Myocyte (in vitro differentiated cells): ENCODE measurements at regions not wholly inside any gene's neighbourhood (a gene's known extent, or its start where the extent isn't known, plus 50 kb on each side); places are given as distances from the start of the nearest gene placed in this dataset.
"Not testable (repeated sequence)": the region's sequence is repeated elsewhere in the genome, so short reads cannot be mapped to it uniquely, and the experiment has no call there.

Experiments
- DNase-seq: peaks from one replicate; pipeline ENCODE4 v3.0.0-alpha.2; 2012; ENCODE audit warnings: low read depth

GRCh38 chr3:152658977-152659720 lies 175.8 kb upstream of the P2RY1 start:
- DNase-seq: no peak

GRCh38 chr3:152662157-152662556 lies 172.8 kb upstream of the P2RY1 start:
- DNase-seq: no peak

- DNase-seq: no peak
These were observed 170.2 kb upstream of the P2RY1 start for GRCh38 chr3:152664766-152665165.

GRCh38 chr3:152667267-152667666 lies 167.7 kb upstream of the P2RY1 start:
- no peak for DNase-seq

- DNase-seq: no peak
These were observed 165.4 kb upstream of the P2RY1 start for GRCh38 chr3:152669560-152669959.

GRCh38 chr3:152671446-152672319 lies 163.2 kb upstream of the P2RY1 start:
- DNase-seq: no peak

- no peak for DNase-seq
These were observed 162.6 kb upstream of the P2RY1 start for GRCh38 chr3:152672320-152672649.

GRCh38 chr3:152676810-152677379 lies 158.0 kb upstream of the P2RY1 start:
- DNase-seq: no peak

- DNase-seq: no peak
These were observed 157.4 kb upstream of the P2RY1 start for GRCh38 chr3:152677491-152677890.

- DNase-seq: no peak
These were observed 152.5 kb upstream of the P2RY1 start for GRCh38 chr3:152682477-152682876.

GRCh38 chr3:152683521-152683999 lies 151.4 kb upstream of the P2RY1 start:
- DNase-seq: peak; percentile 31

- no peak for DNase-seq
These were observed 150.7 kb upstream of the P2RY1 start for GRCh38 chr3:152684279-152684678.

- no peak for DNase-seq
These were observed 146.6 kb upstream of the P2RY1 start for GRCh38 chr3:152688313-152688712.

GRCh38 chr3:152692326-152692725 lies 142.6 kb upstream of the P2RY1 start:
- DNase-seq: not testable (repeated sequence)

- DNase-seq: not testable (repeated sequence)
These were observed 141.2 kb upstream of the P2RY1 start for GRCh38 chr3:152693521-152694250.

- DNase-seq: no peak
These were observed 139.1 kb upstream of the P2RY1 start for GRCh38 chr3:152695840-152696239.

- no peak for DNase-seq
These were observed 138.0 kb upstream of the P2RY1 start for GRCh38 chr3:152696962-152697361.

GRCh38 chr3:152703245-152703890 lies 131.6 kb upstream of the P2RY1 start:
- DNase-seq: no peak

GRCh38 chr3:152706991-152707713 lies 127.8 kb upstream of the P2RY1 start:
- DNase-seq: no peak

GRCh38 chr3:152709659-152710058 lies 125.3 kb upstream of the P2RY1 start:
- DNase-seq: no peak
